CD4-positive, CD25-positive, alpha-beta regulatory T cell (primary cell): ENCODE measurements at regions not wholly inside any gene's neighbourhood (a gene's known extent, or its start where the extent isn't known, plus 50 kb on each side); places are given as distances from the start of the nearest gene placed in this dataset.

Source experiments
- ATAC-seq, 2 donors: fragments of 150-1000 bp; cut with Tn5 transposase; one replicate each; pipeline ENCODE4 v1.10.0; 2021; ENCODE audit warnings: low read depth in 2 of 2, moderate number of reproducible peaks in 2 of 2, moderate library complexity in 1 of 2
- DNase-seq, 3 donors: peaks; one replicate each; pipeline versions ENCODE4 v3.0.0 to v3.0.0-alpha.2; 2012 to 2022; ENCODE audit warnings: mixed read lengths in 1 of 3
- H3K27ac ChIP-seq: one replicate; pipeline ENCODE4 v1.7.0; 2013; ENCODE audit warnings: mild to moderate bottlenecking, low read length; ENCODE audit not compliant: insufficient read depth, poor library complexity, severe bottlenecking
- H3K27me3 ChIP-seq: one replicate; pipeline ENCODE4 v1.7.0; 2013; ENCODE audit warnings: low read length; ENCODE audit not compliant: control insufficient read depth, insufficient read depth
- H3K36me3 ChIP-seq: one replicate; pipeline ENCODE4 v1.7.0; 2013; ENCODE audit warnings: mild to moderate bottlenecking, low read length, moderate library complexity; ENCODE audit not compliant: control insufficient read depth, insufficient read depth
- H3K4me1 ChIP-seq: 2 replicates; pipeline ENCODE4 v1.7.0; 2013; ENCODE audit warnings: mild to moderate bottlenecking, low read length; ENCODE audit not compliant: insufficient read depth, control insufficient read depth, poor library complexity, severe bottlenecking
- H3K4me3 ChIP-seq: one replicate; pipeline ENCODE4 v1.7.0; 2013; ENCODE audit warnings: low read depth, mild to moderate bottlenecking, low read length, moderate library complexity
- H3K9me3 ChIP-seq, 2 experiments: 1 replicate in 1 of 2; 2 replicates in 1 of 2; pipeline ENCODE4 v1.7.0; 2013; ENCODE audit warnings: low read length in 2 of 2, mild to moderate bottlenecking in 1 of 2, moderate library complexity in 1 of 2; ENCODE audit not compliant: control insufficient read depth in 2 of 2
- H3K27ac Mint-ChIP-seq, 3 donors: one replicate each; pipeline ENCODE4 v1.8.0; 2020 to 2022; ENCODE audit warnings: mild to moderate bottlenecking in 3 of 3, mixed read lengths in 3 of 3, moderate library complexity in 2 of 3
- H3K27me3 Mint-ChIP-seq: one replicate; pipeline ENCODE4 v1.8.0; 2022; ENCODE audit warnings: mild to moderate bottlenecking, mixed read lengths
- H3K36me3 Mint-ChIP-seq: one replicate; pipeline ENCODE4 v1.8.0; 2020; ENCODE audit warnings: mixed read lengths
- H3K4me1 Mint-ChIP-seq, 4 donors: one replicate each; pipeline ENCODE4 v1.8.0; 2020 to 2022; ENCODE audit warnings: mixed read lengths in 4 of 4, mild to moderate bottlenecking in 1 of 4
- H3K4me3 Mint-ChIP-seq, 4 donors: one replicate each; pipeline ENCODE4 v1.8.0; 2020 to 2022; ENCODE audit warnings: mild to moderate bottlenecking in 4 of 4, mixed read lengths in 4 of 4, moderate library complexity in 3 of 4
- H3K9me3 Mint-ChIP-seq, 7 donors: one replicate each; pipeline ENCODE4 v1.8.0; 2020 to 2022; ENCODE audit warnings: mixed read lengths in 7 of 7, mild to moderate bottlenecking in 3 of 7, moderate library complexity in 2 of 7

GRCh38 chr2:176641436-176641835 is 372.2 kb downstream of the MTX2 start:
- Histone ChIP-seq H3K4me3 (no peak overlapping the region), H3K27ac (no peak overlapping the region), H3K9me3 (no peaks in the 10 kb centered on the region), H3K27me3 (peaks cover 33% of the 10 kb centered on the region), H3K36me3 (no peaks in the 10 kb centered on the region), H3K4me1 (peaks cover 12% of the 10 kb centered on the region)
- DNase-seq (no peak), ATAC-seq (no peak)
- Mint-ChIP-seq H3K27me3 (peaks cover 72% of the 10 kb centered on the region), H3K9me3 (no peaks in the 10 kb centered on the region), H3K36me3 (no peaks in the 10 kb centered on the region), H3K27ac (no peak overlapping the region), H3K4me3 (no peak overlapping the region), H3K4me1 (peaks cover 0 to 8% (median under 1%) of the 10 kb centered on the region in 4 donors)

GRCh38 chr2:176642074-176642473 is 372.8 kb downstream of the MTX2 start:
- Histone ChIP-seq H3K27ac (no peak overlapping the region), H3K36me3 (no peaks in the 10 kb centered on the region), H3K4me1 (peaks cover 12% of the 10 kb centered on the region), H3K4me3 (no peak overlapping the region), H3K27me3 (peaks cover 30% of the 10 kb centered on the region), H3K9me3 (no peaks in the 10 kb centered on the region)
- no peak for DNase-seq
- ATAC-seq, result no peak
- Mint-ChIP-seq H3K4me1 (peaks cover 0 to 6% (median under 1%) of the 10 kb centered on the region in 4 donors), H3K4me3 (no peak overlapping the region), H3K27me3 (peaks cover 68% of the 10 kb centered on the region), H3K9me3 (no peaks in the 10 kb centered on the region), H3K36me3 (no peaks in the 10 kb centered on the region), H3K27ac (no peak overlapping the region)

GRCh38 chr2:176643646-176644045 is 374.4 kb downstream of the MTX2 start:
- Histone ChIP-seq H3K27ac (no peak overlapping the region), H3K4me1 (no peaks in the 10 kb centered on the region), H3K27me3 (peaks cover 29% of the 10 kb centered on the region), H3K36me3 (no peaks in the 10 kb centered on the region), H3K4me3 (no peak overlapping the region), H3K9me3 (no peaks in the 10 kb centered on the region)
- no peaks in the 10 kb centered on the region for H3K36me3 Mint-ChIP-seq
- DNase-seq (no peak), ATAC-seq (no peak)
- H3K4me3 Mint-ChIP-seq, result no peak overlapping the region
- H3K27me3 Mint-ChIP-seq, result peaks cover 59% of the 10 kb centered on the region
- no peaks in the 10 kb centered on the region for H3K9me3 Mint-ChIP-seq
- H3K27ac Mint-ChIP-seq, result no peak overlapping the region
- H3K4me1 Mint-ChIP-seq, result no peaks in the 10 kb centered on the region

GRCh38 chr2:176645494-176645893 is 376.3 kb downstream of the MTX2 start:
- Histone ChIP-seq H3K9me3 (no peaks in the 10 kb centered on the region), H3K4me3 (no peak overlapping the region), H3K36me3 (no peaks in the 10 kb centered on the region), H3K27me3 (peaks cover 15% of the 10 kb centered on the region), H3K4me1 (no peaks in the 10 kb centered on the region), H3K27ac (no peak overlapping the region)
- H3K9me3 Mint-ChIP-seq, result no peaks in the 10 kb centered on the region
- DNase-seq, result no peak
- no peak overlapping the region for H3K4me3 Mint-ChIP-seq
- ATAC-seq, result no peak
- no peaks in the 10 kb centered on the region for H3K4me1 Mint-ChIP-seq
- H3K27me3 Mint-ChIP-seq, result peaks cover 43% of the 10 kb centered on the region
- no peaks in the 10 kb centered on the region for H3K36me3 Mint-ChIP-seq
- H3K27ac Mint-ChIP-seq, result no peak overlapping the region

GRCh38 chr2:176646033-176646615 is 376.9 kb downstream of the MTX2 start:
- no peak for DNase-seq
- no peak overlapping the region for H3K4me3 Mint-ChIP-seq
- Histone ChIP-seq H3K4me1 (no peaks in the 10 kb centered on the region), H3K4me3 (no peak overlapping the region), H3K27me3 (peaks cover 13% of the 10 kb centered on the region), H3K36me3 (no peaks in the 10 kb centered on the region), H3K9me3 (no peaks in the 10 kb centered on the region), H3K27ac (no peak overlapping the region)
- no peak overlapping the region for H3K27ac Mint-ChIP-seq
- peaks cover 40% of the 10 kb centered on the region for H3K27me3 Mint-ChIP-seq
- H3K36me3 Mint-ChIP-seq, result no peaks in the 10 kb centered on the region
- no peaks in the 10 kb centered on the region for H3K9me3 Mint-ChIP-seq
- no peak for ATAC-seq
- no peaks in the 10 kb centered on the region for H3K4me1 Mint-ChIP-seq

GRCh38 chr2:176647325-176648165 is 378.3 kb downstream of the MTX2 start:
- Mint-ChIP-seq H3K9me3 (no peaks in the 10 kb centered on the region), H3K4me1 (peaks cover 0 to 5% (median 1%) of the 10 kb centered on the region in 4 donors), H3K4me3 (no peak overlapping the region), H3K27ac (no peak overlapping the region), H3K27me3 (peaks cover 37% of the 10 kb centered on the region), H3K36me3 (no peaks in the 10 kb centered on the region)
- no peak for DNase-seq
- peaks cover 8% of the 10 kb centered on the region for H3K27me3 ChIP-seq
- H3K36me3 ChIP-seq, result no peaks in the 10 kb centered on the region
- H3K4me3 ChIP-seq, result no peak overlapping the region
- no peak for ATAC-seq
- no peaks in the 10 kb centered on the region for H3K4me1 ChIP-seq
- no peaks in the 10 kb centered on the region for H3K9me3 ChIP-seq
- no peak overlapping the region for H3K27ac ChIP-seq

- DNase-seq (no peak), ATAC-seq (no peak)
- no peak overlapping the region for H3K4me3 ChIP-seq
- H3K9me3 ChIP-seq, result no peaks in the 10 kb centered on the region
- no peaks in the 10 kb centered on the region for H3K4me1 ChIP-seq
- peaks cover 7% of the 10 kb centered on the region for H3K27me3 ChIP-seq
- no peaks in the 10 kb centered on the region for H3K36me3 ChIP-seq
- no peaks in the 10 kb centered on the region for H3K36me3 Mint-ChIP-seq
- H3K9me3 Mint-ChIP-seq, result no peaks in the 10 kb centered on the region
- H3K27me3 Mint-ChIP-seq, result peaks cover 31% of the 10 kb centered on the region
- no peak overlapping the region for H3K27ac Mint-ChIP-seq
- no peak overlapping the region for H3K4me3 Mint-ChIP-seq
- peaks cover 0 to 5% (median 1%) of the 10 kb centered on the region in 4 donors for H3K4me1 Mint-ChIP-seq
- no peak overlapping the region for H3K27ac ChIP-seq
These were observed 379.6 kb downstream of the MTX2 start for GRCh38 chr2:176648700-176649297.
